GM23338 (cell line): ENCODE measurements at regions not wholly inside any gene's neighbourhood (a gene's known extent, or its start where the extent isn't known, plus 50 kb on each side); places are given as distances from the start of the nearest gene placed in this dataset.

ENCODE experiments used
- ATAC-seq: fragments of 200-7000 bp; cut with Tn5 transposase; 3 replicates; pipeline ENCODE4 v1.9.1; 2020
- DNase-seq: peaks from one replicate; pipeline ENCODE4 v3.0.0-alpha.2; 2015; ENCODE audit warnings: low spot score
- H2AFZ ChIP-seq: fragments of 200-600 bp; sonication (generic); 2 replicates; pipeline ENCODE4 v1.8.0; 2016; ENCODE audit warnings: antibody characterized with exemption, mild to moderate bottlenecking, moderate library complexity
- H3F3A ChIP-seq: fragments of 200-600 bp; sonication (generic); replicated peaks from 2 replicates; pipeline ENCODE4 v1.8.0; 2017; ENCODE audit warnings: antibody characterized with exemption, mixed run types, low read depth
- H3K27ac ChIP-seq: fragments of 200-600 bp; sonication (generic); 2 replicates; pipeline ENCODE4 v1.6.1; 2016; ENCODE audit warnings: low read depth
- H3K27me3 ChIP-seq: fragments of 200-600 bp; sonication (generic); 2 replicates; pipeline ENCODE4 v1.8.0; 2016; ENCODE audit warnings: mild to moderate bottlenecking, mixed run types, moderate library complexity; ENCODE audit not compliant: insufficient read depth
- H3K36me3 ChIP-seq: fragments of 200-600 bp; sonication (generic); 2 replicates; pipeline ENCODE4 v1.8.0; 2016; ENCODE audit warnings: mild to moderate bottlenecking; ENCODE audit not compliant: insufficient read depth
- H3K4me1 ChIP-seq: fragments of 200-600 bp; sonication (generic); 2 replicates; pipeline ENCODE4 v1.8.0; 2016; ENCODE audit warnings: mild to moderate bottlenecking, moderate library complexity; ENCODE audit not compliant: insufficient read depth
- H3K4me2 ChIP-seq: fragments of 200-600 bp; sonication (generic); 2 replicates; pipeline ENCODE4 v1.7.1; 2017; ENCODE audit warnings: mixed run types
- H3K4me3 ChIP-seq: fragments of 200-600 bp; sonication (generic); 2 replicates; pipeline ENCODE4 v1.6.1; 2016; ENCODE audit warnings: mixed run types
- H3K79me2 ChIP-seq: fragments of 200-600 bp; sonication (generic); replicated peaks from 2 replicates; pipeline ENCODE4 v1.8.0; 2017; ENCODE audit warnings: mild to moderate bottlenecking; ENCODE audit not compliant: insufficient read depth
- H3K9me2 ChIP-seq: fragments of 200-600 bp; sonication (generic); 2 replicates; pipeline ENCODE4 v1.8.0; 2017; ENCODE audit not compliant: insufficient read depth
- H4K20me1 ChIP-seq: fragments of 200-600 bp; sonication (generic); replicated peaks from 2 replicates; pipeline ENCODE4 v1.8.0; 2017; ENCODE audit warnings: mild to moderate bottlenecking; ENCODE audit not compliant: insufficient read depth
- H3K27ac Mint-ChIP-seq: 2 replicates; pipeline ENCODE4 v1.8.0; 2020; ENCODE audit warnings: inconsistent platforms, mild to moderate bottlenecking, moderate library complexity, mixed read lengths
- H3K27me3 Mint-ChIP-seq: 3 replicates; pipeline ENCODE4 v1.8.0; 2022; ENCODE audit warnings: low read depth, mild to moderate bottlenecking, moderate library complexity, mixed read lengths, inconsistent platforms; ENCODE audit not compliant: insufficient read depth, poor library complexity
- H3K36me3 Mint-ChIP-seq: 3 replicates; pipeline ENCODE4 v1.8.0; 2021; ENCODE audit warnings: low read depth, mild to moderate bottlenecking, inconsistent platforms, moderate library complexity, mixed read lengths
- H3K4me1 Mint-ChIP-seq: 3 replicates; pipeline ENCODE4 v1.8.0; 2020; ENCODE audit warnings: mild to moderate bottlenecking, inconsistent platforms, mixed read lengths
- H3K4me3 Mint-ChIP-seq: 3 replicates; pipeline ENCODE4 v1.8.0; 2021; ENCODE audit warnings: moderate library complexity, mild to moderate bottlenecking, inconsistent platforms, mixed read lengths
- H3K9me3 Mint-ChIP-seq: 3 replicates; pipeline ENCODE4 v1.8.0; 2020; ENCODE audit warnings: moderate library complexity, mild to moderate bottlenecking, inconsistent platforms, mixed read lengths
- CTCF ChIP-seq, 2 experiments: fragments of 200-600 bp in 1 of 2; sonication (generic) in 1 of 2; conservative IDR thresholded peaks; 2 replicates each; pipeline versions ENCODE4 v1.5.1 to v1.6.1; 2016 to 2017; ENCODE audit warnings: antibody characterized with exemption in 2 of 2, low read depth in 2 of 2, mild to moderate bottlenecking in 2 of 2, moderate library complexity in 1 of 2
- EZH2 ChIP-seq: fragments of 200-600 bp; sonication (generic); IDR thresholded peaks from one replicate; pipeline ENCODE4 v1.8.0; 2017; ENCODE audit warnings: antibody characterized with exemption, mild to moderate bottlenecking, low read depth; ENCODE audit not compliant: unreplicated experiment
- NANOG ChIP-seq: IDR thresholded peaks from 2 replicates; pipeline ENCODE4 v1.6.1; 2016; ENCODE audit warnings: antibody characterized with exemption, borderline replicate concordance
- REST ChIP-seq: IDR thresholded peaks from one replicate; pipeline ENCODE4 v1.6.1; 2018; ENCODE audit warnings: antibody characterized with exemption; ENCODE audit not compliant: unreplicated experiment
- ZNF331 ChIP-seq: fragments of 250-450 bp; sonication (Bioruptor Pico); IDR thresholded peaks from 2 replicates; pipeline ENCODE4 v1.5.0; 2020; ENCODE audit warnings: low read depth, mild to moderate bottlenecking, moderate library complexity
- ZNF462 ChIP-seq: fragments of 250-450 bp; sonication (Bioruptor Pico); IDR thresholded peaks from 2 replicates; pipeline ENCODE4 v1.5.0; 2020; ENCODE audit warnings: mild to moderate bottlenecking, moderate library complexity

GRCh38 chr16:65336160-65336559 lies 214.3 kb upstream of the CDH11 start (continued):
- TF ChIP-seq ZNF462 (no peak), EZH2 (no peak)

- Mint-ChIP-seq H3K36me3 (no peaks in the 10 kb centered on the region), H3K4me1 (peaks cover 9% of the 10 kb centered on the region), H3K9me3 (no peaks in the 10 kb centered on the region), H3K27ac (no peak overlapping the region), H3K27me3 (peaks cover 7% of the 10 kb centered on the region), H3K4me3 (no peak overlapping the region)
- no peak for DNase-seq
- H3K79me2 ChIP-seq: no peaks in the 10 kb centered on the region
- H3K4me3 ChIP-seq: no peak overlapping the region
- peak overlapping the region; percentile 15; the same call in 1 of the 2 replicates for H2AFZ ChIP-seq
- ATAC-seq: no peak
- no peaks in the 10 kb centered on the region for H4K20me1 ChIP-seq
- no peaks in the 10 kb centered on the region for H3K4me1 ChIP-seq
- no peaks in the 10 kb centered on the region; the same call in none of the 2 replicates for H3K9me2 ChIP-seq
- H3K27ac ChIP-seq: no peak overlapping the region
- H3K27me3 ChIP-seq: no peaks in the 10 kb centered on the region
- no peaks in the 10 kb centered on the region for H3F3A ChIP-seq
- H3K4me2 ChIP-seq: no peak overlapping the region
- no peaks in the 10 kb centered on the region for H3K36me3 ChIP-seq
- no peak for TF ChIP-seq EZH2
- TF ChIP-seq CTCF (conservative IDR thresholded peaks at IDR 0.05; ENCODE audit: low read depth in 2 of 2): no peak
- TF ChIP-seq NANOG: no peak
- no peak for TF ChIP-seq ZNF331 (CRISPR knock-in tag)
- TF ChIP-seq REST: no peak
Observed at GRCh38 chr16:65334081-65334480, 212.2 kb upstream of the CDH11 start.
